ENCODE measurements at regions not wholly inside any gene's neighbourhood (a gene's known extent, or its start where the extent isn't known, plus 50 kb on each side); places are given as distances from the start of the nearest gene placed in this dataset.

DNA sequence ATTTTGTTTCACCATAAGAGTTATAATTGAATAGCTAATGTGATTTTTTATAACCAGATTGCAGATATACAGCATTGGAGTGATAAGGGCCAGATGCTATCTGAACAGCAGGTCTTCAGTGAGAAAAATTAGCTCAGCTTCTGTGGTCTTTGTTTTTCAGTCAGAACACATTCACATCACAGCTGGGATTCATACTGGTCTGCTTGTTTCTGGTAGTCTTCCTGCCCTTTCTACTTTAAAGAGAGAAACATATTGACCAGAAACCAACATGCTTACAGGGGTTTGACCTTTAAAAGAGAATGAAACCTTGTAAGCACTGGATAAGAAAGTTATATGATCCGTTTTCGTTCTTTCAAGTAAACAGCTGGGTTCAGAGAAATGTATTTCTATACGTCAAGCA, 213.7 kb upstream of the TMPRSS15 start:
- Histone ChIP-seq H3K4me3 (ENCODE audit: insufficient read depth in 1 of 2, low read depth in 1 of 2, low read length in 2 of 2) (no peak overlapping the region), H3K9ac (ENCODE audit: low read length) (no peak overlapping the region), H3K14ac (ENCODE audit: low read length in 2 of 2) (no peak overlapping the region), H2AK5ac (ENCODE audit: low read length, severe bottlenecking) (no peak overlapping the region), H3K4me2 (ENCODE audit: low read length, poor library complexity, severe bottlenecking) (no peak overlapping the region), H4K91ac (ENCODE audit: low read length) (no peak overlapping the region), H3K27me3 (ENCODE audit: control insufficient read depth in 1 of 2, insufficient read depth in 1 of 2, low read length in 2 of 2) (no peaks in the 10 kb centered on the region), H3K36me3 (ENCODE audit: control insufficient read depth in 1 of 2, insufficient read depth in 2 of 2, low read depth in 1 of 2, low read length in 2 of 2) (no peaks in the 10 kb centered on the region), H3K4ac (ENCODE audit: low read depth in 1 of 2, low read length in 2 of 2) (no peak overlapping the region), H4K8ac (ENCODE audit: low read length) (no peak overlapping the region), H2BK5ac (ENCODE audit: low read depth, low read length, poor library complexity, severe bottlenecking) (no peak overlapping the region), H3K9me3 (ENCODE audit: control insufficient read depth, low read length) (no peaks in the 10 kb centered on the region), H3K18ac (ENCODE audit: low read depth in 1 of 2, low read length in 2 of 2) (no peak overlapping the region), H3K23ac (ENCODE audit: low read length in 2 of 2) (no peak overlapping the region), H2BK120ac (ENCODE audit: low read depth, low read length) (no peak overlapping the region), H3K4me1 (ENCODE audit: control insufficient read depth, insufficient read depth, low read depth, low read length) (no peaks in the 10 kb centered on the region), H3K79me1 (replicated peaks; ENCODE audit: low read length, poor library complexity, severe bottlenecking) (no peaks in the 10 kb centered on the region), H2BK12ac (ENCODE audit: low read length in 2 of 2) (no peak overlapping the region), H2BK15ac (ENCODE audit: low read depth, poor library complexity, severe bottlenecking) (no peak overlapping the region), H3K27ac (ENCODE audit: low read length, poor library complexity, severe bottlenecking) (no peak overlapping the region), H2AFZ (ENCODE audit: low read depth, low read length) (no peak overlapping the region)
- DNase-seq, result no peak
- WGBS, result 80% methylated on average over 2 of the region's 3 CpGs

DNA sequence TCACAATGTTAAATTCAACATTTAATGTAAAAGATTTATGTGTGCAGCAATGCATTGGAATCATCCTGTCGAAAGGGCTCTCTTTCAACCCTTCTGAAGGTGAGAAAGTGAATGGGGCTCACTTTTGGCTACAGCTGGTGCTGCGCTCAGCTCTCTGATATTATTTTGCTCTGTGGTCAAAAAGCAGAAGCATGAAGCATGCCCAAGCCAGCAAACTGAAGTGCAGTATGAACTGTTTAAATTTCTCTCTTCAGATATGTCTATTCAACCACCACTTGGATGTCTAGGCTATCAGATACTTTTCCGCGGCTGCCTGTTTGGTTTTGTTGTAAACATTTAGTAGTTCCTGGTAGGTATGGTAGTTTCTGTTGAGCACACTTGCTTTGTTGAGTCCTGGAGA, 216.9 kb upstream of the TMPRSS15 start:
- no peak overlapping the region for H4K8ac ChIP-seq (ENCODE audit: low read length)
- no peaks in the 10 kb centered on the region for H3K79me1 ChIP-seq (replicated peaks; ENCODE audit: low read length, poor library complexity, severe bottlenecking)
- no peak overlapping the region for H3K9ac ChIP-seq (ENCODE audit: low read length)
- no peak overlapping the region for H3K14ac ChIP-seq (ENCODE audit: low read length in 2 of 2)
- no peak overlapping the region for H2BK5ac ChIP-seq (ENCODE audit: low read depth, low read length, poor library complexity, severe bottlenecking)
- no peak for DNase-seq
- H3K4ac ChIP-seq (ENCODE audit: low read depth in 1 of 2, low read length in 2 of 2), result no peak overlapping the region
- H3K4me1 ChIP-seq (ENCODE audit: control insufficient read depth, insufficient read depth, low read depth, low read length), result no peaks in the 10 kb centered on the region
- no peaks in the 10 kb centered on the region for H3K36me3 ChIP-seq (ENCODE audit: control insufficient read depth in 1 of 2, insufficient read depth in 2 of 2, low read depth in 1 of 2, low read length in 2 of 2)
- H3K27me3 ChIP-seq (ENCODE audit: control insufficient read depth in 1 of 2, insufficient read depth in 1 of 2, low read length in 2 of 2), result no peaks in the 10 kb centered on the region
- H3K27ac ChIP-seq (ENCODE audit: low read length, poor library complexity, severe bottlenecking), result no peak overlapping the region
- no peak overlapping the region for H3K18ac ChIP-seq (ENCODE audit: low read depth in 1 of 2, low read length in 2 of 2)
- no peak overlapping the region for H3K23ac ChIP-seq (ENCODE audit: low read length in 2 of 2)
- H3K9me3 ChIP-seq (ENCODE audit: control insufficient read depth, low read length), result no peaks in the 10 kb centered on the region
- H4K91ac ChIP-seq (ENCODE audit: low read length), result no peak overlapping the region
- no peak overlapping the region for H2BK12ac ChIP-seq (ENCODE audit: low read length in 2 of 2)
- H2AK5ac ChIP-seq (ENCODE audit: low read length, severe bottlenecking), result no peak overlapping the region
- no peak overlapping the region for H2AFZ ChIP-seq (ENCODE audit: low read depth, low read length)
- no peak overlapping the region for H3K4me2 ChIP-seq (ENCODE audit: low read length, poor library complexity, severe bottlenecking)
- 53% methylated on average over 4 of the region's 4 CpGs for WGBS
- no peak overlapping the region for H2BK120ac ChIP-seq (ENCODE audit: low read depth, low read length)
- H3K4me3 ChIP-seq (ENCODE audit: insufficient read depth in 1 of 2, low read depth in 1 of 2, low read length in 2 of 2), result no peak overlapping the region
- no peak overlapping the region for H2BK15ac ChIP-seq (ENCODE audit: low read depth, poor library complexity, severe bottlenecking)

DNA sequence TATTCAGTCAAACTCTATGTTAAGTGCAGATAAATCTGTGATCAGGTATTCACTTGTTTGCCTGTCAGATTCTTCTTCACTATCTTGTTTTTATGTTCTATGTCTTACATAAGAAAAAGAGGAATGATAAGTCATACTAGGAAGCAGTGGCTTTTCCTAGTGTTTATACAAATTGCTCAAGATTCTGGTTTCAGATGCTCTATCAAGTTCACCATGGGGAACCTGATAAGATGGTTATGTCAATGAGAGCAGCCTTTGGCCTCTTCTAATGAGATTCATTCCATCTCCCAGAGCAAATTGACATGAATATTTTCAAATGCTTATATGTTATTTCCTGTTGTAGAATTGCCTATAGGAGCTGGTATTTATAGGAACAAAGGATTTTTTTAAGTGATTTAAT, 218.8 kb upstream of the TMPRSS15 start:
- Histone ChIP-seq H2BK12ac (ENCODE audit: low read length in 2 of 2) (no peak overlapping the region), H3K4me3 (ENCODE audit: insufficient read depth in 1 of 2, low read depth in 1 of 2, low read length in 2 of 2) (no peak overlapping the region), H3K27me3 (ENCODE audit: control insufficient read depth in 1 of 2, insufficient read depth in 1 of 2, low read length in 2 of 2) (no peaks in the 10 kb centered on the region), H2AK5ac (ENCODE audit: low read length, severe bottlenecking) (no peak overlapping the region), H2AFZ (ENCODE audit: low read depth, low read length) (no peak overlapping the region), H4K91ac (ENCODE audit: low read length) (no peak overlapping the region), H2BK120ac (ENCODE audit: low read depth, low read length) (no peak overlapping the region), H3K36me3 (ENCODE audit: control insufficient read depth in 1 of 2, insufficient read depth in 2 of 2, low read depth in 1 of 2, low read length in 2 of 2) (no peaks in the 10 kb centered on the region), H2BK15ac (ENCODE audit: low read depth, poor library complexity, severe bottlenecking) (no peak overlapping the region), H3K14ac (ENCODE audit: low read length in 2 of 2) (no peak overlapping the region), H3K27ac (ENCODE audit: low read length, poor library complexity, severe bottlenecking) (no peak overlapping the region), H3K9ac (ENCODE audit: low read length) (no peak overlapping the region), H3K4me2 (ENCODE audit: low read length, poor library complexity, severe bottlenecking) (no peak overlapping the region), H3K4ac (ENCODE audit: low read depth in 1 of 2, low read length in 2 of 2) (no peak overlapping the region), H4K8ac (ENCODE audit: low read length) (no peak overlapping the region), H2BK5ac (ENCODE audit: low read depth, low read length, poor library complexity, severe bottlenecking) (no peak overlapping the region), H3K4me1 (ENCODE audit: control insufficient read depth, insufficient read depth, low read depth, low read length) (no peaks in the 10 kb centered on the region), H3K23ac (ENCODE audit: low read length in 2 of 2) (no peak overlapping the region), H3K79me1 (replicated peaks; ENCODE audit: low read length, poor library complexity, severe bottlenecking) (no peaks in the 10 kb centered on the region), H3K9me3 (ENCODE audit: control insufficient read depth, low read length) (no peaks in the 10 kb centered on the region), H3K18ac (ENCODE audit: low read depth in 1 of 2, low read length in 2 of 2) (no peak overlapping the region)
- DNase-seq, result no peak

DNA sequence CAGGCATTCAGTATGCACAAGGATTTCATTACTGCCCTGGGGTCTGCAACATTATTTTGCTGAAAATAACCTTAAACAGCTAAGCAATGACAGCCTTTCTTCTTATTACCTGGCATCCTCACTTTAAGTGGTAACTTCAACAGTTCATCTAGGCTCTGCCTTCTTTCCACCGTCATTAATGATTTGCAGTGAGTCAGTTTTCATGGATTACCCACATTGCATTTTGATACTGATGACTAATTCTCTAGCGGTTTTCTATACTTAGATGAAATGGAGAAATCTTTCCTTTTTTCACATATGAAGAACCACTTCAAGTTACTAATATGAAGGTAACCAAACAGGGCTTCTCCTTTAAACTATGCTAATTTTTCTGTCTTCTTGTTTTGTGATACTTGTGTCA, 226.9 kb upstream of the TMPRSS15 start:
- Histone ChIP-seq H3K27me3 (ENCODE audit: control insufficient read depth in 1 of 2, insufficient read depth in 1 of 2, low read length in 2 of 2) (no peaks in the 10 kb centered on the region), H3K36me3 (ENCODE audit: control insufficient read depth in 1 of 2, insufficient read depth in 2 of 2, low read depth in 1 of 2, low read length in 2 of 2) (no peaks in the 10 kb centered on the region), H2BK5ac (ENCODE audit: low read depth, low read length, poor library complexity, severe bottlenecking) (no peak overlapping the region), H3K4me1 (ENCODE audit: control insufficient read depth, insufficient read depth, low read depth, low read length) (no peaks in the 10 kb centered on the region), H3K79me1 (replicated peaks; ENCODE audit: low read length, poor library complexity, severe bottlenecking) (no peaks in the 10 kb centered on the region), H2AFZ (ENCODE audit: low read depth, low read length) (no peak overlapping the region), H2BK15ac (ENCODE audit: low read depth, poor library complexity, severe bottlenecking) (no peak overlapping the region), H3K4ac (ENCODE audit: low read depth in 1 of 2, low read length in 2 of 2) (no peak overlapping the region), H3K14ac (ENCODE audit: low read length in 2 of 2) (no peak overlapping the region), H3K23ac (ENCODE audit: low read length in 2 of 2) (no peak overlapping the region), H2BK12ac (ENCODE audit: low read length in 2 of 2) (no peak overlapping the region), H2AK5ac (ENCODE audit: low read length, severe bottlenecking) (no peak overlapping the region), H4K8ac (ENCODE audit: low read length) (no peak overlapping the region), H3K4me2 (ENCODE audit: low read length, poor library complexity, severe bottlenecking) (no peak overlapping the region), H3K9ac (ENCODE audit: low read length) (no peak overlapping the region), H4K91ac (ENCODE audit: low read length) (no peak overlapping the region), H3K9me3 (ENCODE audit: control insufficient read depth, low read length) (no peaks in the 10 kb centered on the region), H3K4me3 (ENCODE audit: insufficient read depth in 1 of 2, low read depth in 1 of 2, low read length in 2 of 2) (no peak overlapping the region), H3K27ac (ENCODE audit: low read length, poor library complexity, severe bottlenecking) (no peak overlapping the region), H2BK120ac (ENCODE audit: low read depth, low read length) (no peak overlapping the region), H3K18ac (ENCODE audit: low read depth in 1 of 2, low read length in 2 of 2) (no peak overlapping the region)
- no peak for DNase-seq
- WGBS, result 86% methylated on average over 1 of the region's 2 CpGs

Data from mesenchymal stem cell (in vitro differentiated cells and primary cell).